ENCODE measurements at regions not wholly inside any gene's neighbourhood (a gene's known extent, or its start where the extent isn't known, plus 50 kb on each side); places are given as distances from the start of the nearest gene placed in this dataset.
A peak's percentile ranks its signal among the peaks of the same experiment; 100 is the strongest.

DNA sequence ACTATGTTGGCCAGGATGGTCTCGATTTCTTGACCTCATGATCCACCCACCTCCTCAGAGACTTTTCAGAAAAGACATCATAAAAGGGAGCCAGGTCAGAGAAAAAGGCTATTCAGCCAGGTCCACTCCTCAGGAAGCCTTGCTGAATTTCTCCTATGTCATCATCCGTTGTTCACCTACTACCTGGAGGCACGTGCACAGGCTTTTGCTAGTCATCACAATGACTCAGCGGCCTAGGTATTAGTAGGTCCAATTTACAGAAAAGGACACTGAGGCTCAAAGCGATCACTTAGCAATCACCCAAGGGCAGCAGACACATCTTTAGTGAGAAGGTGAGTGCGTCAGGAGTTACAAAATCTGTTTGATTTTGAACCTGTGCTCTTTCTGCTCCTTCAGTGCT lies 72.3 kb upstream of the RAD23B start:
- DNase-seq (ENCODE audit: low read depth): no peak

DNA sequence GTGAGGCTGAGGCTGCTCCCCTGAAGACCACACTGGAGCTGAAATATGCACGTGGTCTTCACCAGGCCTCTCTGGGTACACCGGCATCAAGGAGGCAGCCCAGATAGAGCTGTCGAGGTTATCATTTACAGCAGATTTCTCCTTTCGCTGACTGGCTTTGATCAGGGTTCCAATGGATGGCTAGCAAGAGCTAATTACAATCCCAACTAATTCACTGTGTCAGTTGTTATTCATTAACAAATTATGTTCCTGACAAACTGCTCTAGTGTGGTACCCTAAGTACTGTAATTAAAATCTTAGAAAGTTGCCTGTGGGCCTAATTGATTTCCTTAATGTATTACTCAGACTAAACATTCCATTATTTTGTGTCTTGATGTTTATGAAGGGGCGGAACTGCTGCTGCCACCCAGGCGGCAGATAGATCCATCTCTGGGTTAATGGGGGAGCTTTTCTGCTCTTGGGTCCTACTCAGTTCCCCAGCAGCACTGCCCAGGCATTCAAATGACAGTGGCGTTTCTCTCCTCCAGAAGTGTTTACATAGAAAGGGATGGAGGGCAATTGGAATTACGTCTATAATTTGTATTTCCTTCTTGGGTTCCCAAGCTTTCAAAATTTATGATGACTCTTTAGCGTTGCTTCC lies 71.7 kb upstream of the RAD23B start:
- DNase-seq (ENCODE audit: low read depth): no peak

DNA sequence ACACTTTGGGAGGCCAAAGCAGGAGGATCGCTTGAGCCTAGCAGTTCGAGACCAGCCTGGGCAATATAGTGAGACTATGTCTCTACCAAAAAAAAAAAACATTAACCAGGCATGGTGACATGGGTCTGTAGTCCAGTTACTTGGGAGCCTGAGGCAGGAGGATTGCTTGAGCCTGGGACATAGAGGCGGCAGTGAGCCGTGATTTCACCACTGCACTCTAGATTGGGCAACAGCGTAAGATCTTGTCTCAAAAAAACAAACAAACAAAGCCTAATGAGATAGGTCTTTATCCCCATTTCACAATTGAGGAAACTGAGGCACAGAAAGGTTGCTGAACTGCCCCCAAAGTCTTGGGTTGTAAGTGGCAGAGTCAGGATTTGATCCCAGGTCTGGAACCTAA lies 70.5 kb upstream of the RAD23B start:
- DNase-seq (ENCODE audit: low read depth): no peak

DNA sequence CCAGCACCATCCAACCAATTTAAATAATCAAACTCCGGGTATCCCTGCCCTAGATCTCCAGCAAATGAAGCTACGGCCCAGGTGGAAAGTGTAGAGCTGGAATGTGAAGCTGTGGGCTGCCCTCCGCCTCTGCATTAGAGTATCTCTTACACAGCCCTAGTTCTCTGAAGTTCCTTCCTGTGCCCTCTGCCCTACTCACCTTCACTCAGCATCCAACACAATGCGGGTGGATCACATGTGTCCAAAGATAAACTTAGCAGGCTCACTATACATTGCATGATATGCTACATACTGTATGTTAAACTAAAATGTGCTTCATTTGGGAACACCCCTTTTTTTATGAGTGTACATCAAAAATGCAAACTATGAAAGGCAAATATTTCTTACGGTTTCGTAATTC lies 70.0 kb upstream of the RAD23B start:
- no peak for DNase-seq (ENCODE audit: low read depth)

DNA sequence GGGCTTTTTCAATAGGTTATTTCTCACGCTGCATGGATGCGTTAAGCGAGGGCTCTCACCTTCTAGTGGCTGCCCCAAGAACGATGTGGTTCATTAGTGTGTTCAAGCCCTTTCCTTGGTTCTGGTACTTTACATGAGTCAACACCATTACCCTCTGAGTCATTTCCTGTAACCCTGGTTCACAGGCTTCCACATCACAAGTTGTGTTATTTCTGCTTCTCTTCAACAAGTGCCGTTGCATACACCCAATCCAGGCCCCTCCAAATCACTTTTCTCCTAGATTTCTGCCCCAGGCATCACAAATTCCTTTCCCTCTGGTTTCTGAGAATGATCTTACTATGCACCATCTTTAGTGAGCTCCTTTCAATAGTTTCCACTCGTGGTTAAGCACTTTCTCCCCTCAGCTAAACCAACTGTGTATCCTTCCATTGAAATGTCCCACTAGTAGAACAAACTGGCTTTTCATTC lies 69.5 kb upstream of the RAD23B start:
- peak; percentile 86 for DNase-seq (ENCODE audit: low read depth)

DNA sequence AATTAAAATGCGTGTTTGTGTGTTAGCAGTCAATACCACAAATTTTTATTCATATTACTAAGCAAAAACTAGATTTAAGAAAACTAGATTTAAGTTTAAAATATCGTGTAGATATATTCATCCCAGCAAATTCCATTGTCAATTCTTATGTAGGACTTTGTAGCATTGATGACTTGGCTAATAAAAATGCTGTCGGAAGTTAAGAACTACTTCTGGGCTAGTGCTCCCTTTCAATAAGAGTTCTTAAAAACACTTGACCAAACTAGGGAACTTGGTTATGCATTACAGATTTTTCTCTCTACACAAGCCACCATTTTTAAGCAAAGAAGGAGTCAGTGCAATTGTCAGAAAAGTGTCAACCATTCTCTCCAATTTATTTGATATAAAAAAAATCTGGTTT lies 68.7 kb upstream of the RAD23B start:
- DNase-seq (ENCODE audit: low read depth): no peak

DNA sequence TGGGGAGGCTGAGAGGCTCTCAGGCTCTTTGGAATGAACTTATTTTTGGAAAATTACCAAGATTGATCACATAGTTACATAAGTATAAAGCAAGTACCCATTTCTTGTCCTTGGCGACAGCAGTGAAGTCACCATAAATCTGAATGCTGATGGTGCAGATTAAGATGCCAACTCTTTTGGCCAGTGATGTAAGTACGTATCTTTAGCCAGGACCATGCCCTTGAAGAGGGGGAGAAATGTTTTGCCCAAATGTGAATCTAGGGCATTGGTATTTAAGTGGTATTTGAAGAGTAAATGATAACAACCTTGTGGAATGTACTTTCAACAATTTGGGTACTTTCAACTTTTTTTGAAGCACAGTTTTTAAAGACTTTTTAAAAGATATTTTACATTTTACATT lies 68.2 kb upstream of the RAD23B start:
- DNase-seq (ENCODE audit: low read depth): no peak

DNA sequence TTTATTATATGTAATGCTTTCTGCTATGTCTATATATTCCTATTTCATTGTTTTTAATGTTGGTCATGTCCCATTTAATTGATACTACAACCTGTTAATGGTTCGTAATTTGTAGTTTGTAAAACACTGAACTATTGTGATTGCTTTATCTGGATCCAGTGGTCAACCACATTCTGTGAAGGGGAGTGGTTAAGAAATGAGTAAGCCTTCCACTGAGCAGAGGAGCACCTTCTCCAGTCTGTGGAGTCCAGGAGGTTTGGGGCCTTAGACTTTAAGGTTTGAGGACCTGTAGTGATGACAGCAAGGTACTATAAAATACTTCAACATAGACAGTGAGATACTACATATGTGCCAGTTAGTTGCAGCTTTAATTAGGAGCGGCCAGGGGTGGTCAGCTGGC lies 67.7 kb upstream of the RAD23B start:
- DNase-seq (ENCODE audit: low read depth): no peak

DNA sequence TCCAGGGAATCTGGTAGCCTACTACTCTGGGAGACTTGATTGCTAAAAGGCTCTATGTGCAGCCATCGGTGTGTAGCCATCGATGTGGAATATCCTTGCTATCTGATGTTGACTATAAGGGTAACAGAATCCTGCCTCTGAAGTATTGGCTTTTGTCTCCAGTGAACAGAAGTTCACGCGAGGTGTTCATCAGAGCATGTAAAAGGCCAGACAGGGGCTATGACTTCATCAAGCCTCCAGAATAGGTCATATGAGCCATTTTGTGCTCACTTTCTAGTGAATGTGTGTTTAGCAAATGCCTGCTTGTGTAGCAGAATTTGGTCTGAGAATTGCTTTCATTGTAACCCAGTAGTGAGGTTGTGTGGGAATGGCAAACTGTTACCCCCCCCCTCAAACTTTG lies 66.8 kb upstream of the RAD23B start:
- DNase-seq (ENCODE audit: low read depth): no peak

DNA sequence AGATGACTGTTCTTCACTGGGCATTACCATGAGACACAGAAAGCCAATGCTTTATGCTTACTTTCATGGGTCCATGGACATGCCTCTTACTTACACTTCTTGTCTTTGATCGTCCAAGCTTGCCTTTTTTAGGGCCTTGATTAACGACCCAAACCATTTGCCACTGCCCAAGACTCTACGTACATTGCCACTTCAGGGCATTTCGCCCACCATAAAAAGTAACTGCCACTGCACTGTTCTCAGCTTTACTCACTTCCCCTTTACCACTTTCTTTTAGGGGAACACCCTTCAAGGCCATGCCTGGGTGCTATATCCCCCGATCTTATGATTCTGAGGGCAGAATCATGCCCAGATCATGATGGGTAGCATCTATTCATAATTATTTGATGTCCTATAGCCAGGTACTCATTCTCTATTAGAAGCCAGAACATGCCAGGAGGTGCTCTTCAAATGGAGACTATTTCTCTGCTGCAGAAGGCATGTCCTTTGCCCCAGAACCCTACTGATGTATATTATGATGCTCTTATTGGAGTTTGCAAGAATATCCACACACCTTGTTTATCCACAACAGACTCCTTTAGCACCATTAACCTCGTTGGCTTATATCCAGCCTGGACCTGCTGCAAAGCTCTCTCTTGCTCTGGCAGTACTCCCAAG lies 64.1 kb upstream of the RAD23B start:
- DNase-seq (ENCODE audit: low read depth): no peak

DNA sequence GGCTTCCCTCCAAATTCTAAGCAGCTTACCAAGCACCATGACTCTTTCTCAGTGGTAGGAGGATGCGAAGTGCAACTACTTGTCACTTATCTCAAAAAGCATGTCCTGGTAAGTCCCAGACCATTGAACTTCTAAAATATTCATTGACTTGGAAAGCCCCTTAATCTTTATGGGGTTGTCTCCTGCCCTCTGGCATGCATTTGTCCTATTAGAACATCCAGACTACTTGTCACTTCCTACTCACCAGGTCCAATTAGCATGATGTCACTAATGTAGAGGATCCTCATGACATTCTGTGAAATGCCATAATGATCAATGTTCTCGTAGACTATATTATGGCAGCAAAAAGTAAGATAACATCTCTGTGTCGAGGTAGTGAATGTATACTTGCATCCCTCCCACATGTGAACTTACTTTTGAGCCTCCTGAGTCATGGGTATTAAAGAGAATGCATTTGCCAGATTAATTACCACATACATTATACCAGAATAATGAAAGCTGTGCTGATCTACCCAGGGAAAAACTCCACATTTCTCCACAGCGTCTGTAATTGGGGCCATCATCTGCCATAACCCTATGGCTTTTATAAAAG lies 63.5 kb upstream of the RAD23B start:
- no peak for DNase-seq (ENCODE audit: low read depth)

DNA sequence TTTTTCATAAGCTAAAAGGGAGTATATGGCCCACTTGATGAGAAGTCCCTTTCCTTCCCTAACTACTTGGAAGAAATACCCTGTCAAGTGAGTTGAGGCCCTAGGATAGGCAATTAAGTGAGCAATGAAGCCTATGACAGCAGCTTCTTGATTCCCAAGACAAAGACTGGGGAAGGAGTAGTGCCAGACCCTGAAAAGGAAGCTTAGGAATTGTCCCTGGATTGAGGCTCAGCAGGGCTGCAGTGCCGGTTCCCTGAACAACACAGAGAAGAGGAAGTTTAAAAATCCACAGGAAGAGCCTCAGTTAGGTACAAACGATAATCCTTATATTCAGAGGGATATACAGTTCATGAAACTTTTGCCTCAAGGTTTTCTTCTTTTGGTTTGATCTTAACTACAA lies 61.8 kb upstream of the RAD23B start:
- DNase-seq (ENCODE audit: low read depth): no peak

DNA sequence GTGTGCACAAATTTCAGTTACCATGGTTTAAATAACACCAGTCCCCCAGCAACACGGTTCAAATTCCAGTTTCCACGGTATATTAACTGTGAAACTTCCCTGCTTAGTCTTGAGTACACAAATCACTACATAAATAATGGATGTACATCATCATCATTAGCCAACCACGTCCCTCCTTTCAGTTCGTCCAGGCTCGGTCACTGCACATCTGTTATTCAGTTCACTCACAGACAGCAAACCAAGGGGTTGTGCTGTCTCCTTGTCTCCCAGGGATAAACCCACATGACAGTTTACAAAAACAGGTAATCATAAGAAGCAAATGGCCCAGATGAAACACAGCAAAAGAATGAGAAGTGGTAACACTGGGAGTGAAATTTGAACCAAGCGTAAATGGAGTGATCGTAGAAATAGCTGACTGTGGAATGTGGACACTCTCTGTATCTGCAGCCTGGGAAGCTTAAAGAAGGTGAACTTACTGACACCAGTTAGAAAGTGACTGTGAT lies 61.0 kb upstream of the RAD23B start:
- DNase-seq (ENCODE audit: low read depth): no peak

DNA sequence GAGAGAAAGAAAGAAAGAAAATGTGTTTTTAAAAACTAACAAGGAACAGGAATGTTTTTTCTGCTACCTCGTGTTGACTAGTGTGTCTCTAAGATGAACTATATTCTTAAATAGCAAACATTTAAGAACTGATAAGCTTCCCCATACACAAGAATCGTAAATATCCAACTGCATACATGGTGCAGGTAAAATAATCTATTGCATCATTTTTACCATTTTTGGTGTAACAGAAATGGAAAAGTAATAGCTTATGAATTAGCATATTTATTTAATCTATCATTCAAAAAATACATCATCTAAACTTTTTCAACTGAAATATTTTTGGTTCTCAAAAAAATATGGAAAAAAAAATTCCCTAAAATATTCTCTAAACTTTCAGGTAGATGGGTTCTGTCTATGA lies 59.7 kb upstream of the RAD23B start:
- DNase-seq (ENCODE audit: low read depth): no peak

DNA sequence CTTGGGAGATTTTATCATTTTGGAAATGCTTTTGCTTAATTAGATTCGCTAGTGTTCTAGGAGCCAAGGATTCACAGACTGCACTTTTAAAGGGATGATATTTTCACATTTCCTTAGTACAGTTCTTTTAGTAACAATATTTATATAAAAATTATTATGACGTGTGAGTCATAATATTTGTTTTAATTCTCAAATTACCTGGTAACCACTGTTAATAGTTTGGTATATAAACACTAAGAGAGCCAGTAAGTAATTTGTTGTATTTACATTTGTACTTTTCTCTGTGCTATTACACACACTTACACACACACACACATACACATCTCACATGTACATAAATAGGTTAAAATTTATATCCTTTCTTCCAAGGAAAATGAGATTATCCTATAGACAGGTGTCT lies 58.8 kb upstream of the RAD23B start:
- no peak for DNase-seq (ENCODE audit: low read depth)

DNA sequence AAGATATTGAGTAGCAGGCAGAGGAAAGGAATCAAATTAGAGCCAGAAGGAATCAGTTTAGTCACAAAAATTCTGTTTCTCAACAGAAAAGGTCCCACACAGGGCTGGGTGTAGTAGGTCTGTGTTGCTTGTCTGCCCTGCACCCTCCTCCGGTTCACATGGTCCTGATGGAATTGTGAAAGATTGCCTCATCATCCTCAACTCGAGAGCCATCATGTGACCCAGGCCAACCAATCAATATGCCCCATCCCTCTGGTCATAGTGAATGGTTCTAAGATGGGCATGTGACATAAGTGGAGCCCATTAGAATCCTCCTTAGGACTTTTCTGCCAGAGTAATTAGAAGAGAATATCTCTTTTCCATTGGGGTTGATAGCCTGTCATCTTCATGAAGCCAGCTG lies 56.7 kb upstream of the RAD23B start:
- no peak for DNase-seq (ENCODE audit: low read depth)

DNA sequence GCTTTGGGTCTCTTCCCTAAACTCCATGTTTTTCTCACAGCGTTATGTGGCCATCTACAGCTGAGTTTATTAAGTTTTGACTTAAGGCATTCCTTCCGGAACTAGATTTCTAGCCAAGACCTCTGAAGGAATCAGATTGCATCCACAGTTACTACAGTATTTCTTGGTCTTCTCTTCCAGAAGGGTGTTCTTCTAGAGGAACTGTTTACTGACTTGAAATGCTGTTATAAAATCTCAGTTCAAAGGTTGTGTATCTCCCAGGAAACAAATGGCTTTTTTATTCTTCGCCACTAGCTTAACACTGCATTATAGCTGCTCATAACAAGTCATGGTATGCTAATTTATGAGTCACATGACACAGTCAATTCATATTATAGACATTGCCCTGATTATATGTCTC lies 55.3 kb upstream of the RAD23B start:
- no peak for DNase-seq (ENCODE audit: low read depth)

DNA sequence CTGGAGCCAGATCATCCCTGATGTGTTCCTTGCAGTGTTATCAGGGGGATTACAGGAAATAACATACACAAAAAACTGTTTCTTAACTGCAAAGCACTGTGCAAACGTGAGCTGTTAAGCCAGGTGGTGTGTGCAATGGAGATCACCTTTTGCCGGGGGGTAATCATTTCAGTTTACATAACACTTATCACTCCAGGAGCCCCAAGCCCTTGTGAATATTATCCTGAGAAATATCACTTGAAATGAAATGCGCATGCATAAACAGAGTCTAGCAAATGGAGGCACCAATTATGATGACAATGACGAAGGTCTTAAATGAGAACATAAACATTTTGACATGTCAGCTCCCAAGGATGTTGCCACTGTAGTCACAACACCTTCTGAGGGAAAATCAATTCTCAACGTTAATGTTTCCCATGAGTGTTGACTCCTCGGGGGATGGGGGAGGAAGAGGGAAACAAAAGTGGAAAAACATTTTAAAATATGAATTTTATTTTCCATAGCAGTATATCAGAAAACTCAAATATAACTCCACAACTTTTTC lies 54.5 kb upstream of the RAD23B start:
- DNase-seq (ENCODE audit: low read depth): no peak

DNA sequence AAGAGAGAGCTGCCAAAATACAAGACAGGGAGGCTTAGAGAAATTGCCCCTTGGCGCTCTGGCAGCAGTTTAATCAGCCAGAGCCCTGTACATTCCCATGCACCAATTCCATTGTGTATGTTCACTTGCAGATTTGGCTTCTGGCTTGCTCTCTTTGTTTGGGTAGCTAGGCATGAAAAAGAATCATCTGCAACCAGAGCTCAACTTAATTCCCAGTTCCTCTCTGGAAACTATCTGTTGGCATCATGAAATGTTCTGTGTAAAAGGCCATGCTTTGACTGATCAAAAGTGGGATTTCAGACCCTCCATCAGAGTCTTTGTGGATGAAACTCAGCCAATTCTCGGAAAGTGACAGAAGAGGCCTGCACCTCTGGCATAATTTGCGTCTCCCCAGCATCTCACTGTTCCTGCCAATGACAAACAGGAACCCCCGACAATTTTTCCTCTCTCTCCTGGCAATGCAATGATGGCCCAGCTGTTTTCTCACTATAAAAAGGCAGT lies 53.8 kb upstream of the RAD23B start:
- no peak for DNase-seq (ENCODE audit: low read depth)
